Kidney tubule cell (primary cell): ENCODE measurements at regions not wholly inside any gene's neighbourhood (a gene's known extent, or its start where the extent isn't known, plus 50 kb on each side); places are given as distances from the start of the nearest gene placed in this dataset.

Experiments
- DNase-seq: peaks from one replicate; pipeline ENCODE4 v3.0.0-alpha.2; 2018; ENCODE audit warnings: low spot score

DNA sequence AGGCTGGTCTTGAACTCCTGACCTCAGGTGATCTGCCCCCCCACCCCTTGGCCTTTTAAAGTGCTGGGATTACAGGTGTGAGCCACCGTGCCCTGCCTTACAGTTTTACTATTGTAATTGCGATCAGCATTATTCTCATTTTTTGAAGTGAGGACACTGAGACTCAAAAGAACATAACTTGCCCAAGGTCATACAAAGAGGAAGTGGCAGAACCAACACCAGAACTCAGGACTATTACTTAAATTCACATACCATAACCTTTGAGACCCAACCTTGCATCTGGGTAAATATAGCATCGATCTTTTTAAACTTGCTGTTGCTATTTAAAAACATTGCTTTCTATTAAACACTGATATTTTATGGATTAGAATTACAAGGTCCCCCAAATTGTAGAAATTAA lies 54.2 kb downstream of the FOXI1 start:
- DNase-seq: no peak

DNA sequence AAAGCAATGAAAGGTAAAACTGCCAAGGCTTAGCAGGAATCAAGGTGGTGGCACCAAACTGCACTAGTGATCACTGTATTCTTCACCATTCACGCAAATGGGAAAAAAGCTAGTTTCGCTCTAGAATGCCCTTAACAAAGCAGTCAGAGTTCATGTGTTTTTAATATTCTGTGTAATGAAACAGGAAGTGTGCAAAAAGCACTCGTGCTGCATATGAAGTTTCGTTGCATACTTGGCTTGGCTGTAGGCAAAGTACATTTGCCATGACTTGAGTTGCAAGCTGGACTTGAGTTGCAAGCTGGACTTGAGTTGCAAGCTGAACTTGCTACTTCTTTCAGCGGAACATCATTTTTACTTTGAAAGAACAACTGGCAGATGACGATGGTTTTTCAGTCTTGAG lies 55.4 kb downstream of the FOXI1 start:
- no peak for DNase-seq

GRCh38 chr5:170162631-170163321 lies 57.1 kb downstream of the FOXI1 start:
- DNase-seq: no peak

DNA sequence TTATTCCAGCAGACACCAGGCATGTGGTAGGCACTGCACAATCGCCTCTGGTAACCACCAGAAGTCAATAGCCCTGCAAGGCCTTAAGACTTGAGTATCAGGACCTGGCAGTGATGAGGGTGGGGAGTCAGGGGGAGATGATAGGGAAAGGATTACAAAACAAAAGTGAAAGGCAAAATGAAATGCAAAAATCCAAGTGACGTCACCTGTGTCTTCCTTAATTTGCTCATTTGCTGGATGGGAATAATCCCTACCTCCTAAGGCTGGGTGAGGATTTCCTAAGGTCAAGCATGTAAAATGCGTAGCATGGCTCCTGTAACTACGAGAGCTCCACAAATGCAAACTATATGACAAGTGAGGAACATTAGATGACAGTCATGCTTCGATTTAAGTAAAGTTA lies 58.4 kb downstream of the FOXI1 start:
- no peak for DNase-seq

DNA sequence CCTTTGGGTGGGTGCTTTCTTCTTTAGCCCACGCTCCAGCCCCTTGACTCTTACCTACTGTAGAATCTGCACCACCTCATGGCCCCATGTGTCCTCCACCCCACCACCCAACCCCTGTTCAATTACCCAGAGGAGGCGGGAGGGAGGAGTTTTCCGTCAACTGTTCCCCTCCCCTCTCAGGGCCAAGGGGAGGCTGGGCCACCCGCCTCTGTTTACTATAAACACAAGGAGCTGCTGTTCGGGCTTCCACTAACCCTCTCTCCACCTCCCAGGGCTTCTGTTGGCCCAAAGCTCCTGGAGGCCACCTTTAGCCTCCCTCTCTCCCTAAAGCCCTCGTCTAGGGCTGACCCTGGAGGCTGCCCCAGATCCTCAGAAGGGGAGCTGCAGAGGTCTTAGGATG lies 59.2 kb downstream of the FOXI1 start:
- DNase-seq: no peak

DNA sequence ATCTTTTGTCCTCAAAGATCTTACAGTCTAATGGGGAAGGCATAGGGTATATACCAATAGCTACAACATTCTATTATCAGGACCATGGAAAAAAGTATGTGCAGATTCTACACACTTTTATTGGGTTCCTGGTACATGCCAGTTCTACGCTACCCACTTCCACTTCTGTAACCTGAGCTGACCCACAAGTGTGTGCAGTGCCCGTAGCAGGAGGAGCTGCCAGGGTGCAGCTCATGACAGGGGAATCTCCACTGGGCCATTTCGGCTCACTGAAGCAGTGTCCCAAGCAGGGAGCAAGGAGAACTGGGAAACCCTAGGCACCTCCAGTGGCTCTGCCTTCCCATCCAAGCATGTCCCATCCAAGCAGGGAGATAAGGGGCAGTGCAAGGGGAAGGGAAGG lies 60.4 kb downstream of the FOXI1 start:
- DNase-seq: peak; percentile 40

- DNase-seq: no peak
Observed at GRCh38 chr5:170168002-170168401, 62.3 kb downstream of the FOXI1 start.

DNA sequence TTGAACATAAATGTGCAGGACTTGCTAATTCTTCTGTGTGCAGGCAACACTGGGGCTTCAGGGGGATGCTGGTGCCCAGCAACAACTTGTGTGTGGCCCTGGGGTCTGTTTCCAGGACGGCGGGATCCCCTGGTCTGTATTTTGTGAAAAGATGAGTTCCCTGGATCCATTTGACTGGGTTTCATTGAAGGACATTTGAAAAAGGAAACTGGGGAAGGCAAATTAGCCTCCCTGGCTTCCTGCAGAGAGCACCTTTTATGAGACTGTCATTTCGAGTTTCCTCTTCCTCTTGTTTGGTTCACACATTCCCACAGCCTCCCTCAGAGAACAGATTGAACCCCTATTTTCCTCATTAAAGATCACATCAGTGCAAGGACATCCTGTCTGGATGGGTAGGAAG lies 63.1 kb downstream of the FOXI1 start:
- DNase-seq: no peak

GRCh38 chr5:170169996-170170395 lies 62.8 kb upstream of the C5orf58 start:
- DNase-seq: no peak

- no peak for DNase-seq
Observed at GRCh38 chr5:170171811-170172210, 61.0 kb upstream of the C5orf58 start.

DNA sequence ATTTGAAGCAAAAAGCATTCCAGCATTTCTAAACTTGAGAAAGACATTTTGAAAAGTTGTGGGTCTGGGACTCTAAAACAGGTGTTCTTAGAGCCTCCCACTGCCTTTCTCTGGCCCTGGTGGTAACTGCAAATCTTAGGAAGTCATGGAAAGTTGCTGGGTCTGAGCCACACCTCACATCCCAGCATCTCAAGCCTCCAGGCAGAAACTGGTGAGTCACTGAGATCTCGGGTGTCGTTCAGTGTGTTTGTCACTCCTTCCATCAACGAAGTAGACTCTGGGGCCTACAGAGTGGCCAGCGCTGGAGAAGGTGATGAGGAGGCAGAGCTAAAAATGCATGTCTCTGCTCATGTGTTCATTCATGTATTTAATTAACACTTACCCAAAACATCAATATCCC lies 59.6 kb upstream of the C5orf58 start:
- DNase-seq: peak; percentile 48

- no peak for DNase-seq
Observed at GRCh38 chr5:170173647-170174046, 59.1 kb upstream of the C5orf58 start.

- DNase-seq: no peak
Observed at GRCh38 chr5:170176916-170177315, 55.9 kb upstream of the C5orf58 start.

DNA sequence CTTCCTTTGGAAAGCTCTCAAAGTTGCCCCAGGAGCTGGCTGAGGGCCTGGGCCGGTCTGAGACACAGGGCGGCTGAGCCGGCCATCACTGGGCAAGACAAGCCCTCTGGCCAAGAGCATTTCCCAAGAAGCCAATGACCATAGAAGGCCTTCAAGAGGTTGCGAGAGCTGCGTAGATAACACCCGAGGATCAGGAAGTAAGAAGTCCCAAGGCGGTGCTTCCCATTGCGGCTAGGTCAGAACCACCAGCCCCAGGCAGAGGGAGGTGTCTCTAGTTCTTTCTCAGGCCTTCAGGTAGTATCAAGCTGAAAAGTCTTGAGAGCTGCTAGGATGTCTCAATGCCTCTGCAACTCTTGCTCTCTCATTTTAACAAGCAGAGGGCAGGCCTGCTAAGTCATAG lies 54.0 kb upstream of the C5orf58 start:
- DNase-seq: no peak

- DNase-seq: no peak
Observed at GRCh38 chr5:170179626-170180025, 53.2 kb upstream of the C5orf58 start.

DNA sequence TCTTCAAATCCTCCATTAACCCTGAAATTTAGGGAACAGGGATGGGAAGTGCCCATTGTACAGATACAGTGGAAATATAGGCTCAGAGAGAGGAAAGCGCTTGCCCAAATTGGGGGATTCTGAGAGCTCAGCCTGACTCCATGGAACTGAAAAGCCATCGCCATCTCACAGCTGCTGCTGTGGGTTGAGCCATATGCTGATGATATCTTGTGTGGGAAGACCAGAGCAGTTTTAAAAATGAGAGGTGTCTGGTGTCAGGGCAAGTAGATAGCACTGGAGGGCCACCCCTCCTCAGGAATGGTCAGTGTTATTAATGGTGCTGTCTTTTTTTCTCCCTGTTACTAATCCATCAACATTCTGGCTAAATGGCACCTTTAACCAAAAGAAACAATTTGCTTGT lies 50.9 kb upstream of the C5orf58 start:
- no peak for DNase-seq

- no peak for DNase-seq
Observed at GRCh38 chr5:170182491-170182890, 50.3 kb upstream of the C5orf58 start.
